Activated CD4-positive, alpha-beta memory T cell treated with anti-CD3 and anti-CD28 coated beads, Interleukin-2, amount 10 ng/mL, durations not matched to agents 7 days and 5 days (primary cell): ENCODE measurements at regions not wholly inside any gene's neighbourhood (a gene's known extent, or its start where the extent isn't known, plus 50 kb on each side); places are given as distances from the start of the nearest gene placed in this dataset.

Experiments
- CTCF ChIA-PET: fragments of 350-600 bp; sonication (Branson Sonifier 250); formaldehyde crosslinking; loops from one replicate; lab custom pipeline; 2021; ENCODE audit warnings: antibody characterized with exemption, inconsistent platforms; lab: Charles Lee
- POLR2A ChIA-PET: fragments of 350-600 bp; sonication (Branson Sonifier 250); formaldehyde crosslinking; loops from one replicate; lab custom pipeline; 2021; ENCODE audit warnings: antibody characterized with exemption; lab: Charles Lee
- DNase-seq: peaks from one replicate; pipeline ENCODE4 v3.0.0-alpha.2; 2020
- H3K27ac Mint-ChIP-seq: one replicate; pipeline ENCODE4 v1.8.0; 2021; ENCODE audit warnings: mild to moderate bottlenecking, mixed read lengths
- H3K27me3 Mint-ChIP-seq: one replicate; pipeline ENCODE4 v1.8.0; 2021; ENCODE audit warnings: mixed read lengths
- H3K36me3 Mint-ChIP-seq: one replicate; pipeline ENCODE4 v1.8.0; 2021; ENCODE audit warnings: low read depth, mixed read lengths
- H3K4me1 Mint-ChIP-seq: one replicate; pipeline ENCODE4 v1.8.0; 2021; ENCODE audit warnings: mixed read lengths
- H3K4me3 Mint-ChIP-seq: one replicate; pipeline ENCODE4 v1.8.0; 2021; ENCODE audit warnings: mild to moderate bottlenecking, mixed read lengths
- H3K9me3 Mint-ChIP-seq: one replicate; pipeline ENCODE4 v1.8.0; 2021; ENCODE audit warnings: mixed read lengths

GRCh38 chr3:5035113-5035512 lies 55.9 kb downstream of the BHLHE40 start:
- CTCF ChIA-PET, result no interaction called here
- H3K4me1 Mint-ChIP-seq, result peaks cover 46% of the 10 kb centered on the region
- H3K27me3 Mint-ChIP-seq, result no peaks in the 10 kb centered on the region
- POLR2A ChIA-PET, result interaction anchor here (1.3 kb wide), 1 partner anchor 54 kb away, joined by 3 read pairs; no protein-coding TSS in a partner anchor
- H3K4me3 Mint-ChIP-seq, result no peak overlapping the region
- H3K36me3 Mint-ChIP-seq, result no peaks in the 10 kb centered on the region
- no peak overlapping the region for H3K27ac Mint-ChIP-seq
- H3K9me3 Mint-ChIP-seq, result no peaks in the 10 kb centered on the region
- DNase-seq, result no peak

DNA sequence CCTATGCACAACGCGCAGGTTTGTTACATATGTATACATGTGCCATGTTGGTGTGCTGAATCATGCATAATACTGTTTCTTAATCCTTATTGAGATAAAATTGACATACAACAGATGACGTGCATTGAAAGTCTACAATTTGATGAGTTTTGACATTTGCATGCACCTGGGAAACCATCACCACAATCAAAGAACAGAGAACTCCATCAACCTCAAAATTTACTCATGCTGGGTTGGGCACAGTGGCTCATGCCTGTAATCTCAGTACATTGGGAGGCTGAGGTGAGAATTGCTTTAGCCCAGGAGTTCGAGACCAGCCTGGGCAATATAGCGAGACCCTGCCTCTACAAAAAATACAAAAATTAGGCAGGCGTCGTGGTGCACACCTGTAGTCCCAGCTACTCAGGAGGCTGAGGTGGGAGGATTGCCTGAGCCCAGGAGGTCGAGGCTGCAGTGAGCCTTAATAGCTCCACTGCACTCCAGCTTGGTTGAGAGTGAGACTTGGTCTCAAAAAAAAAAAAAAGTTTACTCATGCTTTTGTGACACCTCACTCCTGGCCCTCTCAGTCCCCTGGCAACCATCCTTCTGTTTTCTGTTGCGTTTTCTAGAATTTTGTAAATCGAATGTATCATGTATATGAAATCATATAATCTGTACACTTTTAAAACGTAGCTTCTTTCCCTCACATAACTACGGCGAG lies 56.6 kb downstream of the BHLHE40 start:
- Mint-ChIP-seq H3K27ac (no peak overlapping the region), H3K9me3 (no peaks in the 10 kb centered on the region), H3K4me1 (peaks cover 44% of the 10 kb centered on the region), H3K4me3 (no peak overlapping the region), H3K36me3 (no peaks in the 10 kb centered on the region), H3K27me3 (no peaks in the 10 kb centered on the region)
- ChIA-PET POLR2A (interaction anchor here (0.8 to 1.3 kb wide), 3 partner anchors 18 to 55 kb away, joined by 3 read pairs; no protein-coding TSS in a partner anchor), CTCF (interaction anchor here (1.4 to 1.5 kb wide), 2 partner anchors 9 to 324 kb away, joined by 3 to 4 read pairs; no protein-coding TSS in a partner anchor)
- no peak for DNase-seq

- CTCF ChIA-PET, result interaction anchor here (1.4 to 1.5 kb wide), 2 partner anchors 9 to 325 kb away, joined by 3 to 4 read pairs; no protein-coding TSS in a partner anchor
- peaks cover 44% of the 10 kb centered on the region for H3K4me1 Mint-ChIP-seq
- no peaks in the 10 kb centered on the region for H3K27me3 Mint-ChIP-seq
- H3K36me3 Mint-ChIP-seq, result no peaks in the 10 kb centered on the region
- DNase-seq, result no peak
- H3K27ac Mint-ChIP-seq, result peak overlapping the region; percentile 4
- no peaks in the 10 kb centered on the region for H3K9me3 Mint-ChIP-seq
- POLR2A ChIA-PET, result interaction anchor here (0.8 to 0.9 kb wide), 2 partner anchors 18 to 56 kb away, joined by 3 read pairs; no protein-coding TSS in a partner anchor
- no peak overlapping the region for H3K4me3 Mint-ChIP-seq
Observed at GRCh38 chr3:5036392-5036766, 57.1 kb downstream of the BHLHE40 start.

GRCh38 chr3:5036858-5037257 lies 57.6 kb downstream of the BHLHE40 start:
- Mint-ChIP-seq H3K4me1 (peaks cover 41% of the 10 kb centered on the region), H3K36me3 (no peaks in the 10 kb centered on the region), H3K27ac (peak overlapping the region; percentile 4), H3K4me3 (no peak overlapping the region), H3K9me3 (no peaks in the 10 kb centered on the region), H3K27me3 (no peaks in the 10 kb centered on the region)
- DNase-seq, result no peak
- POLR2A ChIA-PET, result interaction anchor here (0.9 to 1.2 kb wide), 2 partner anchors 14 to 56 kb away, joined by 3 read pairs; no protein-coding TSS in a partner anchor
- CTCF ChIA-PET, result interaction anchor here (1.0 to 1.5 kb wide), 5 partner anchors 10 to 325 kb away, joined by 3 to 4 read pairs (median 3); no protein-coding TSS in a partner anchor

DNA sequence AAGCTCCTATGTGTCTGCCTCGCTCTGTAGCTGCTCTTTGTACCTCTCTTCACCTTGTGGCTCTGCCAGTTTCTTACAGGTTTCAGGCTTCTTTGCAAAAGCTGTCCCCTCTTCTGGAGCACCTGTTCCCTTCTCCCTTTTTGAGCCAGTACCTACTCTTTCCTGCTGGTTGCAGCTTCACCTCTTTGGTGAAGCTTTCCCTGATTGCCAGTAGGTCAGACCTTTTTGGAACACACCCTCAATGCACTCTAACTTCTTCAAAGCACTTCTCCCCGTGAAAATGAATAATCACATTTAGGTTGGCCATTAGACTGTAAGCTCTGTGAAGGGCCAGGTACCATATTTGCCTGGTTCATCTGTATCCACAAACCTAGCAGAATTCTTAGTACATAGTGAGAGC lies 60.3 kb downstream of the BHLHE40 start:
- CTCF ChIA-PET, result interaction anchor here (1.1 to 3.9 kb wide), 3 partner anchors 12 to 328 kb away, joined by 5 to 17 read pairs (median 5); no protein-coding TSS in a partner anchor
- Mint-ChIP-seq H3K4me1 (peaks cover 38% of the 10 kb centered on the region), H3K9me3 (no peaks in the 10 kb centered on the region), H3K4me3 (no peak overlapping the region), H3K27me3 (no peaks in the 10 kb centered on the region), H3K36me3 (no peaks in the 10 kb centered on the region), H3K27ac (no peak overlapping the region)
- DNase-seq, result no peak
- POLR2A ChIA-PET, result interaction anchor here (1.0 to 1.7 kb wide), 2 partner anchors 12 to 464 kb away, joined by 3 to 5 read pairs; no protein-coding TSS in a partner anchor

DNA sequence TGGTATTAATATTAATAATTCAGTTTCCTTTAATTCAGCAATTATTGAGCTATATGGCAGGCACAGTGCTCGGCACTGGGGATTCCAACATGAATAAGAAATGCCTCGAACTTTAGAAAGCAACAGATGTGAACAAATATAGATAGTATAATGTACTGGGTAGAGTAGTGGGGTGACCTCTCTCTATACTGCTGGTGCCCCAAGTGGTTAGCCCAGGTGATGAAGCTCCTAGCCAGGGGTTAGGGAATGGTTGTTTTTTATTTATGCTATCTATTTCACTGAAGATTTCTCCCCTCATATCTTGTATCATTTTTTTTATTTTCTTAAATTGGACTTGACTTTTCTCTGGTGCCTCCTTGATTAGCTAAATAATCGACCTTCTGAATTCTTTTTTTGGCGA lies 62.1 kb downstream of the BHLHE40 start:
- peaks cover 30% of the 10 kb centered on the region for H3K4me1 Mint-ChIP-seq
- ChIA-PET CTCF (interaction anchor here (0.8 to 3.9 kb wide), 10 partner anchors 9 to 413 kb away, joined by 3 to 17 read pairs (median 6); partner anchors contain the start of gene BHLHE40), POLR2A (interaction anchor here (1.4 kb wide), 1 partner anchor 11 kb away, joined by 3 read pairs; no protein-coding TSS in a partner anchor)
- no peak overlapping the region for H3K4me3 Mint-ChIP-seq
- H3K27ac Mint-ChIP-seq, result no peak overlapping the region
- H3K9me3 Mint-ChIP-seq, result no peaks in the 10 kb centered on the region
- DNase-seq, result no peak
- no peaks in the 10 kb centered on the region for H3K27me3 Mint-ChIP-seq
- no peaks in the 10 kb centered on the region for H3K36me3 Mint-ChIP-seq

GRCh38 chr3:5045961-5046360 lies 66.7 kb downstream of the BHLHE40 start:
- Mint-ChIP-seq H3K4me1 (peaks cover 3% of the 10 kb centered on the region), H3K27me3 (no peaks in the 10 kb centered on the region), H3K9me3 (peaks cover 18% of the 10 kb centered on the region), H3K4me3 (no peak overlapping the region), H3K36me3 (peaks cover 19% of the 10 kb centered on the region), H3K27ac (no peak overlapping the region)
- ChIA-PET CTCF (no interaction called here), POLR2A (no interaction called here)
- DNase-seq, result no peak

GRCh38 chr3:5047764-5048419 lies 68.7 kb downstream of the BHLHE40 start:
- H3K27me3 Mint-ChIP-seq, result no peaks in the 10 kb centered on the region
- H3K27ac Mint-ChIP-seq, result no peak overlapping the region
- peaks cover 18% of the 10 kb centered on the region for H3K9me3 Mint-ChIP-seq
- no peak overlapping the region for H3K4me3 Mint-ChIP-seq
- ChIA-PET CTCF (no interaction called here), POLR2A (no interaction called here)
- peaks cover 19% of the 10 kb centered on the region for H3K36me3 Mint-ChIP-seq
- DNase-seq, result no peak
- peaks cover 21% of the 10 kb centered on the region for H3K4me1 Mint-ChIP-seq

DNA sequence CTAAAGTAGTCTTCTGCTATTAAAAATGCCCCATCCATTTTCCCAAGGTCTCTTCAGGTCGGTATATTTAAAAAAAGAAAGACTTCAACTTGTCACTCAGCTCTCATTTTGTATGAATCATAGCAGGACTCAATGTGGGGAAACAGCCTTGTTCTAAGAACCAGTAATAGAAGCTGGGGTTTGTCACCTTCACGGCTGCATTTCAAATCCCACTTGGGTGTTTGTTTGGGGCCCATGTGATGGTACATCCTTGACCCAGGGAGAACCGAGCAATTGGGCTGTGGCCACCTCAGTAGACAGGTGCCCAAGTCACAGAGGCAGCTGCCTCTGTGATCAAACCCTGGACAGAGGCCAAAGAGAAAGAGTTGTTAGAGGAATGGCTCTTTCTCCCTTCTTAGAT lies 70.3 kb upstream of the ARL8B start:
- H3K27ac Mint-ChIP-seq, result peak overlapping the region; percentile 21
- POLR2A ChIA-PET, result interaction anchor here (0.7 to 1.5 kb wide), 9 partner anchors 10 to 375 kb away, joined by 3 to 6 read pairs (median 3); partner anchors contain the start of gene BHLHE40
- H3K9me3 Mint-ChIP-seq, result peaks cover 18% of the 10 kb centered on the region
- H3K36me3 Mint-ChIP-seq, result peaks cover 19% of the 10 kb centered on the region
- no peak for DNase-seq
- CTCF ChIA-PET, result interaction anchor here (1.0 to 3.9 kb wide), 8 partner anchors 8 to 340 kb away, joined by 3 to 32 read pairs (median 4); no protein-coding TSS in a partner anchor
- H3K4me1 Mint-ChIP-seq, result peaks cover 46% of the 10 kb centered on the region
- no peak overlapping the region for H3K4me3 Mint-ChIP-seq
- no peaks in the 10 kb centered on the region for H3K27me3 Mint-ChIP-seq

GRCh38 chr3:5052247-5052646 lies 69.8 kb upstream of the ARL8B start:
- H3K4me3 Mint-ChIP-seq, result no peak overlapping the region
- CTCF ChIA-PET, result interaction anchor here (0.7 to 3.9 kb wide), 7 partner anchors 11 to 341 kb away, joined by 3 to 32 read pairs (median 3); no protein-coding TSS in a partner anchor
- peaks cover 48% of the 10 kb centered on the region for H3K4me1 Mint-ChIP-seq
- H3K36me3 Mint-ChIP-seq, result peaks cover 18% of the 10 kb centered on the region
- H3K27me3 Mint-ChIP-seq, result no peaks in the 10 kb centered on the region
- no peak overlapping the region for H3K27ac Mint-ChIP-seq
- no peak for DNase-seq
- H3K9me3 Mint-ChIP-seq, result peaks cover 17% of the 10 kb centered on the region
- POLR2A ChIA-PET, result interaction anchor here (0.7 to 1.5 kb wide), 8 partner anchors 10 to 375 kb away, joined by 3 to 6 read pairs (median 4); partner anchors contain the start of gene BHLHE40

- ChIA-PET CTCF (interaction anchor here (0.7 to 3.9 kb wide), 5 partner anchors 77 to 342 kb away, joined by 3 to 32 read pairs (median 3); no protein-coding TSS in a partner anchor), POLR2A (interaction anchor here (0.6 to 1.1 kb wide), 2 partner anchors 36 to 73 kb away, joined by 3 to 4 read pairs; no protein-coding TSS in a partner anchor)
- peaks cover 7% of the 10 kb centered on the region for H3K9me3 Mint-ChIP-seq
- H3K27ac Mint-ChIP-seq, result no peak overlapping the region
- H3K36me3 Mint-ChIP-seq, result peaks cover 9% of the 10 kb centered on the region
- no peaks in the 10 kb centered on the region for H3K27me3 Mint-ChIP-seq
- no peak overlapping the region for H3K4me3 Mint-ChIP-seq
- H3K4me1 Mint-ChIP-seq, result peaks cover 56% of the 10 kb centered on the region
- no peak for DNase-seq
Observed at GRCh38 chr3:5053021-5053831, 68.9 kb upstream of the ARL8B start.

DNA sequence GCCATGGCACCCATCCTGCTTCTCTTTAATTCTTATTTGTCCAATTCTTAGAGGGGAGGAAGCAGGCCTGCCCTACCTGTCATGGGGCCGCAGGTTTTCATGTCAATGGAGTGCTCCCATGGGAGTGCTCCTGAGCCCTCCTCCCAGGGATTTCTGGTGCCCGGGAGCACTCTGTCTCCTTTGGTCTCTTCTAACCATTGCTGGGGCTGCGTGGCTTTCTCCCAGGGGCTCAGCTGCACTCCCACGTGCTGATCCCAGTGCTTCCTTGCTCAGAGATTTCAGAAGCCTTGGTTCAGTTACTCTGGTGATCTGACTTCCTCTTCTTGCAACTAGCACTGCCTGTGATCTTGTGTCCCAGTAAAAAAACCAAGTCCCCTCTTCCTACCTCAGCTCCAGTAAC lies 68.0 kb upstream of the ARL8B start:
- Mint-ChIP-seq H3K9me3 (no peaks in the 10 kb centered on the region), H3K27me3 (no peaks in the 10 kb centered on the region), H3K4me1 (peaks cover 59% of the 10 kb centered on the region), H3K27ac (no peak overlapping the region), H3K4me3 (no peak overlapping the region), H3K36me3 (peaks cover 4% of the 10 kb centered on the region)
- ChIA-PET CTCF (interaction anchor here (0.6 to 3.9 kb wide), 6 partner anchors 13 to 343 kb away, joined by 3 to 32 read pairs (median 4); no protein-coding TSS in a partner anchor), POLR2A (interaction anchor here (1.3 to 1.8 kb wide), 2 partner anchors 69 to 71 kb away, joined by 3 to 12 read pairs; no protein-coding TSS in a partner anchor)
- no peak for DNase-seq
